Stimulated activated CD4-positive, alpha-beta T cell treated with anti-CD3 and anti-CD28 coated beads, TNF-alpha, amount 100 ng/mL, for 24 hours (primary cell): ENCODE measurements at regions not wholly inside any gene's neighbourhood (a gene's known extent, or its start where the extent isn't known, plus 50 kb on each side); places are given as distances from the start of the nearest gene placed in this dataset.

ENCODE experiments used
- DNase-seq, 3 experiments: peaks; one replicate each; pipeline ENCODE4 v3.0.0-alpha.2; 2020; ENCODE audit warnings: low read depth in 3 of 3

- no peak for DNase-seq
These were observed 300.4 kb downstream of the IRX2 start for GRCh38 chr5:2451100-2451499.

- no peak for DNase-seq
These were observed 308.8 kb downstream of the IRX2 start for GRCh38 chr5:2442496-2443354.

GRCh38 chr5:2441495-2442180 is 309.8 kb downstream of the IRX2 start:
- no peak for DNase-seq

- DNase-seq: no peak
These were observed 311.9 kb downstream of the IRX2 start for GRCh38 chr5:2439608-2440007.

GRCh38 chr5:2433086-2433485 is 318.4 kb downstream of the IRX2 start:
- DNase-seq: no peak

GRCh38 chr5:2432076-2432920 is 319.2 kb downstream of the IRX2 start:
- DNase-seq: no peak

GRCh38 chr5:2430606-2431005 is 320.9 kb downstream of the IRX2 start:
- DNase-seq: no peak

GRCh38 chr5:2427983-2428382 is 323.5 kb downstream of the IRX2 start:
- DNase-seq: no peak

- DNase-seq: no peak
These were observed 327.8 kb downstream of the IRX2 start for GRCh38 chr5:2423634-2424033.

- no peak for DNase-seq
These were observed 334.2 kb downstream of the IRX2 start for GRCh38 chr5:2417301-2417700.

- DNase-seq: no peak
These were observed 335.8 kb downstream of the IRX2 start for GRCh38 chr5:2415678-2416077.

GRCh38 chr5:2410451-2410850 is 341.0 kb downstream of the IRX2 start:
- no peak for DNase-seq

GRCh38 chr5:2403296-2403695 is 348.2 kb downstream of the IRX2 start:
- no peak for DNase-seq

GRCh38 chr5:2399804-2400203 is 351.7 kb downstream of the IRX2 start:
- DNase-seq: no peak

GRCh38 chr5:2399096-2399495 is 352.4 kb downstream of the IRX2 start:
- DNase-seq: no peak

- no peak for DNase-seq
These were observed 357.9 kb downstream of the IRX2 start for GRCh38 chr5:2393556-2393955.

- no peak for DNase-seq
These were observed 359.9 kb downstream of the IRX2 start for GRCh38 chr5:2391566-2391965.

- DNase-seq: no peak
These were observed 360.5 kb downstream of the IRX2 start for GRCh38 chr5:2391021-2391420.

GRCh38 chr5:2388571-2388970 is 362.9 kb downstream of the IRX2 start:
- DNase-seq: no peak

GRCh38 chr5:2387634-2388325 is 363.7 kb downstream of the IRX2 start:
- no peak for DNase-seq

GRCh38 chr5:2387250-2387633 is 364.2 kb downstream of the IRX2 start:
- no peak for DNase-seq

- no peak for DNase-seq
These were observed 365.7 kb downstream of the IRX2 start for GRCh38 chr5:2385818-2386217.
